Gastroesophageal sphincter (tissue), 3 donors: ENCODE measurements at regions not wholly inside any gene's neighbourhood (a gene's known extent, or its start where the extent isn't known, plus 50 kb on each side); places are given as distances from the start of the nearest gene placed in this dataset.

Experiments used
- EP300 ChIP-seq: sonication (generic); formaldehyde crosslinking; IDR thresholded peaks from one replicate; pipeline ENCODE4 v1.6.1; 2017; ENCODE audit warnings: antibody characterized with exemption, mild to moderate bottlenecking
- POLR2A ChIP-seq, 2 donors: fragments of 450-650 bp; IDR thresholded peaks; one replicate each; pipeline ENCODE4 v1.6.1; 2017; ENCODE audit warnings: antibody characterized with exemption in 2 of 2, mild to moderate bottlenecking in 2 of 2, moderate library complexity in 1 of 2
- POLR2AphosphoS5 ChIP-seq: sonication (generic); formaldehyde crosslinking; IDR thresholded peaks from one replicate; pipeline ENCODE4 v1.6.1; 2017; ENCODE audit warnings: antibody characterized with exemption
- TF ChIP-seq, protein P1 (sequence below), 4 experiments: fragments of 200-600 bp in 2 of 4; fragments of 450-650 bp in 2 of 4; sonication (generic) in 1 of 4; IDR thresholded peaks; one replicate each; pipeline ENCODE4 v1.5.1; 2017 to 2019; ENCODE audit warnings: antibody characterized with exemption in 4 of 4, mild to moderate bottlenecking in 2 of 4, moderate library complexity in 2 of 4

DNA sequence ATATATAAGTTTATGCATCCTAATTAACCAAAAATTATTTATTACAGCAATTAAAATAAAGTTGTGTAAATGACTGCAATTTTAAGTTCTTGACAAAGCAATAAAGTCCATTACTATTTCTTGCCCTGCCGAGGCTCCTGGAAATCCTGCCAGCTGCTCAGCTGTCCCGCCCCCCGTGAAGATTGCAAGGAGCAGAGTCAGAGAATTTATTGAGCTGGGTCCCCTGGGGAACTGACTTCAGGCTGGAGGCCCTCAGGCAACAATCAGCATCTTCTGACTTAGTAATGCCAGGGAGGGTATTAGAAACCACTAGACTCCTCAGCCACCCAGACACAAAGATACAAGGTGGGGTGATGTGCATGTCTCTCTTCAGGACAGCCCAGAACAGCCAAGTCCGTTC is 92.3 kb downstream of the EDN3 start:
- TF ChIP-seq POLR2A (IDR thresholded peaks at IDR 0.05): no peak
- TF ChIP-seq, protein P1, sequence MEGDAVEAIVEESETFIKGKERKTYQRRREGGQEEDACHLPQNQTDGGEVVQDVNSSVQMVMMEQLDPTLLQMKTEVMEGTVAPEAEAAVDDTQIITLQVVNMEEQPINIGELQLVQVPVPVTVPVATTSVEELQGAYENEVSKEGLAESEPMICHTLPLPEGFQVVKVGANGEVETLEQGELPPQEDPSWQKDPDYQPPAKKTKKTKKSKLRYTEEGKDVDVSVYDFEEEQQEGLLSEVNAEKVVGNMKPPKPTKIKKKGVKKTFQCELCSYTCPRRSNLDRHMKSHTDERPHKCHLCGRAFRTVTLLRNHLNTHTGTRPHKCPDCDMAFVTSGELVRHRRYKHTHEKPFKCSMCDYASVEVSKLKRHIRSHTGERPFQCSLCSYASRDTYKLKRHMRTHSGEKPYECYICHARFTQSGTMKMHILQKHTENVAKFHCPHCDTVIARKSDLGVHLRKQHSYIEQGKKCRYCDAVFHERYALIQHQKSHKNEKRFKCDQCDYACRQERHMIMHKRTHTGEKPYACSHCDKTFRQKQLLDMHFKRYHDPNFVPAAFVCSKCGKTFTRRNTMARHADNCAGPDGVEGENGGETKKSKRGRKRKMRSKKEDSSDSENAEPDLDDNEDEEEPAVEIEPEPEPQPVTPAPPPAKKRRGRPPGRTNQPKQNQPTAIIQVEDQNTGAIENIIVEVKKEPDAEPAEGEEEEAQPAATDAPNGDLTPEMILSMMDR (IDR thresholded peaks at IDR 0.05): no peak
- no peak for TF ChIP-seq POLR2AphosphoS5
- TF ChIP-seq EP300: no peak
